ENCODE measurements at regions not wholly inside any gene's neighbourhood (a gene's known extent, or its start where the extent isn't known, plus 50 kb on each side); places are given as distances from the start of the nearest gene placed in this dataset.

GRCh38 chr5:124182133-124182532 lies 564.3 kb downstream of the ZNF608 start:
- no TSS peak for BruUV-seq (replicated peaks)
- Histone ChIP-seq H3K27ac (ENCODE audit: low read depth, low read length) (no peak overlapping the region), H3K9me3 (ENCODE audit: control insufficient read depth in 1 of 2, insufficient read depth in 1 of 2, low read depth in 1 of 2, low read length in 2 of 2) (no peaks in the 10 kb centered on the region), H4K20me1 (ENCODE audit: insufficient read depth) (no peaks in the 10 kb centered on the region), H3K79me2 (ENCODE audit: insufficient read depth, low read length) (no peaks in the 10 kb centered on the region), H3K4me2 (ENCODE audit: low read length) (no peak overlapping the region), H3K9ac (ENCODE audit: low read length) (no peak overlapping the region), H3K4me3 (replicated peaks in 1 of 2; ENCODE audit: low read depth in 1 of 2, low read length in 2 of 2) (no peak overlapping the region), H3K9me2 (ENCODE audit: insufficient read depth) (no peaks in the 10 kb centered on the region), H2AFZ (ENCODE audit: low read depth, low read length, poor library complexity, severe bottlenecking) (no peak overlapping the region), H3K36me3 (ENCODE audit: control insufficient read depth in 1 of 2, insufficient read depth in 2 of 2, low read length in 2 of 2) (no peaks in the 10 kb centered on the region), H3K27me3 (ENCODE audit: insufficient read depth, low read length) (no peaks in the 10 kb centered on the region), H3K4me1 (ENCODE audit: control insufficient read depth in 1 of 2, insufficient read depth in 2 of 2, low read length in 2 of 2) (no peaks in the 10 kb centered on the region)
- intact Hi-C loops (cut with micrococcal nuclease) = no loop called here
- CTCF ChIA-PET = no interaction called here
- POLR2A ChIA-PET = no interaction called here
- RAD21 ChIA-PET (ENCODE audit: low non-redundant PET in 1 of 2, low total read pairs in 2 of 2, uncharacterized antibody in 2 of 2, unreplicated experiment in 2 of 2) = no interaction called here
- TF ChIP-seq ELF1 (IDR thresholded peaks at IDR 0.05; ENCODE audit: borderline replicate concordance, low read depth) = no peak
- TF ChIP-seq POLR2A (IDR thresholded peaks at IDR 0.05; ENCODE audit: borderline replicate concordance, extremely low read depth, insufficient read depth, insufficient read length) = no peak
- no peak for TF ChIP-seq EZH2phosphoT487 (IDR thresholded peaks at IDR 0.05; ENCODE audit: borderline replicate concordance)
- TF ChIP-seq YY1 (IDR thresholded peaks at IDR 0.05; ENCODE audit: extremely low read depth, insufficient replicate concordance, low read depth, low read length) = no peak
- no peak for TF ChIP-seq CBX3 (IDR thresholded peaks at IDR 0.05; ENCODE audit: low read depth)
- TF ChIP-seq TCF7L2 (IDR thresholded peaks at IDR 0.05; ENCODE audit: borderline replicate concordance, extremely low read depth, insufficient read depth, insufficient read length) = no peak
- TF ChIP-seq ZNF274 (IDR thresholded peaks at IDR 0.05; ENCODE audit: low read depth, low read length) = no peak
- no peak for TF ChIP-seq ZFX (IDR thresholded peaks at IDR 0.05)
- no peak for TF ChIP-seq ZBTB33 (IDR thresholded peaks at IDR 0.05; ENCODE audit: extremely low read depth, insufficient replicate concordance, low read length)
- no peak for TF ChIP-seq REST (IDR thresholded peaks at IDR 0.05; ENCODE audit: low read depth)
- no peak for ATAC-seq
- no peak for DNase-seq (ENCODE audit: low read depth, low spot score)

Data from HCT116 (cell line).